ENCODE measurements at regions not wholly inside any gene's neighbourhood (a gene's known extent, or its start where the extent isn't known, plus 50 kb on each side); places are given as distances from the start of the nearest gene placed in this dataset.

- TF ChIP-seq EZH2 (IDR thresholded peaks at IDR 0.05) (no peak), POLR2AphosphoS5 (IDR thresholded peaks at IDR 0.05; ENCODE audit: borderline replicate concordance, low read depth, low read length) (no peak), FOXP2 (optimal IDR thresholded peaks at IDR 0.05; ENCODE audit: control extremely low read depth, extremely low read length, insufficient read depth) (no peak)
Observed at GRCh38 chr17:72267601-72268000, 146.8 kb downstream of the SOX9 start.

Data from SK-N-MC (cell line).